Liver (tissue), 7 donors: ENCODE measurements at regions not wholly inside any gene's neighbourhood (a gene's known extent, or its start where the extent isn't known, plus 50 kb on each side); places are given as distances from the start of the nearest gene placed in this dataset.

Experiments
- DNase-seq: peaks from one replicate; pipeline ENCODE4 v3.0.0-alpha.2; 2017; ENCODE audit warnings: low spot score
- H3K27ac ChIP-seq, 2 donors: one replicate each; pipeline ENCODE4 v1.7.0; 2013; ENCODE audit warnings: inconsistent platforms in 2 of 2, low read length in 2 of 2, control low read depth in 1 of 2, low read depth in 1 of 2, mild to moderate bottlenecking in 1 of 2
- H3K27me3 ChIP-seq, 4 donors: one replicate each; pipeline versions ENCODE4 v1.6.1 to v1.7.0; 2013; ENCODE audit warnings: low read length in 3 of 4, inconsistent platforms in 1 of 4, mild to moderate bottlenecking in 1 of 4, moderate library complexity in 1 of 4; ENCODE audit not compliant: control insufficient read depth in 4 of 4, insufficient read depth in 4 of 4
- H3K36me3 ChIP-seq, 4 donors: one replicate each; pipeline versions ENCODE4 v1.6.1 to v1.7.0; 2013; ENCODE audit warnings: low read length in 3 of 4, mild to moderate bottlenecking in 3 of 4, low read depth in 1 of 4, moderate library complexity in 1 of 4; ENCODE audit not compliant: control insufficient read depth in 4 of 4, insufficient read depth in 3 of 4
- H3K4me1 ChIP-seq, 4 donors: one replicate each; pipeline versions ENCODE4 v1.6.1 to v1.7.0; 2013; ENCODE audit warnings: low read length in 3 of 4, mild to moderate bottlenecking in 3 of 4, moderate library complexity in 1 of 4; ENCODE audit not compliant: control insufficient read depth in 4 of 4, insufficient read depth in 4 of 4
- H3K4me3 ChIP-seq, 3 donors: one replicate each; pipeline versions ENCODE4 v1.6.1 to v1.7.0; 2013; ENCODE audit warnings: low read length in 3 of 3, control low read depth in 1 of 3, low read depth in 1 of 3, mild to moderate bottlenecking in 1 of 3
- H3K9ac ChIP-seq, 2 donors: one replicate each; pipeline ENCODE4 v1.7.0; 2013; ENCODE audit warnings: low read length in 2 of 2, mild to moderate bottlenecking in 2 of 2, moderate library complexity in 2 of 2, control low read depth in 1 of 2, low read depth in 1 of 2
- H3K9me3 ChIP-seq, 4 donors: one replicate each; pipeline versions ENCODE4 v1.6.1 to v1.7.0; 2013; ENCODE audit warnings: low read length in 3 of 4; ENCODE audit not compliant: control insufficient read depth in 4 of 4
- EGR1 ChIP-seq, 2 donors: IDR thresholded peaks; 2 replicates each; pipeline ENCODE4 v1.6.1; 2016 to 2018; ENCODE audit warnings: antibody characterized with exemption in 2 of 2, low read depth in 2 of 2
- FOXA2 ChIP-seq: IDR thresholded peaks from 2 replicates; pipeline ENCODE4 v1.6.1; 2016; ENCODE audit warnings: antibody characterized with exemption
- HNF4A ChIP-seq, 2 donors: conservative IDR thresholded peaks; 2 replicates each; pipeline ENCODE4 v1.6.1; 2016; ENCODE audit warnings: antibody characterized with exemption in 2 of 2, mild to moderate bottlenecking in 2 of 2
- HNF4G ChIP-seq: IDR thresholded peaks from 2 replicates; pipeline ENCODE4 v1.6.1; 2016; ENCODE audit warnings: antibody characterized with exemption
- JUND ChIP-seq, 2 donors: IDR thresholded peaks; 2 replicates each; pipeline ENCODE4 v1.6.1; 2016; ENCODE audit warnings: antibody characterized with exemption in 2 of 2
- MAX ChIP-seq: IDR thresholded peaks from 2 replicates; pipeline ENCODE4 v1.6.1; 2016; ENCODE audit warnings: antibody characterized with exemption
- NR2F2 ChIP-seq: IDR thresholded peaks from 2 replicates; pipeline ENCODE4 v1.6.1; 2016; ENCODE audit warnings: antibody characterized with exemption
- RAD21 ChIP-seq, 2 donors: IDR thresholded peaks; 2 replicates each; pipeline ENCODE4 v1.6.1; 2016; ENCODE audit warnings: antibody characterized with exemption in 2 of 2, mild to moderate bottlenecking in 2 of 2
- REST ChIP-seq: IDR thresholded peaks from 2 replicates; pipeline ENCODE4 v1.6.1; 2016; ENCODE audit warnings: antibody characterized with exemption, mild to moderate bottlenecking
- RXRA ChIP-seq, 2 donors: IDR thresholded peaks; 2 replicates each; pipeline ENCODE4 v1.6.1; 2017 to 2018; ENCODE audit warnings: antibody characterized with exemption in 2 of 2, mild to moderate bottlenecking in 1 of 2
- SP1 ChIP-seq: IDR thresholded peaks from 2 replicates; pipeline ENCODE4 v1.6.1; 2018; ENCODE audit warnings: antibody characterized with exemption, mild to moderate bottlenecking
- YY1 ChIP-seq: IDR thresholded peaks from 2 replicates; pipeline ENCODE4 v1.6.1; 2016; ENCODE audit warnings: antibody characterized with exemption, mild to moderate bottlenecking
- ZBTB33 ChIP-seq: IDR thresholded peaks from 2 replicates; pipeline ENCODE4 v1.6.1; 2016; ENCODE audit warnings: antibody characterized with exemption
- WGBS: extraction: QIAGEN DNeasy Blood & Tissue Kit; methylation state at CpG from one replicate; pipeline ENCODE4 v1.1.7; 2013; 5-methylcytosine and 5-hydroxymethylcytosine counted together
- donor health status: healthy.
- donor health status: healthy.
- donor health status: healthy.
- donor health status: healthy.

GRCh38 chr20:59463541-59463940, 140.8 kb upstream of the PHACTR3 start:
- Histone ChIP-seq H3K27me3 (peaks cover 0 to 3% (median 0%) of the 10 kb centered on the region in 4 donors), H3K4me3 (no peak overlapping the region), H3K4me1 (no peaks in the 10 kb centered on the region), H3K9me3 (peaks cover 0 to 8% (median 3%) of the 10 kb centered on the region in 4 donors), H3K9ac (no peak overlapping the region), H3K36me3 (no peaks in the 10 kb centered on the region), H3K27ac (no peak overlapping the region)
- WGBS, result 69% methylated on average over 2 of the region's 2 CpGs
- no peak for DNase-seq
- TF ChIP-seq JUND (IDR thresholded peaks at IDR 0.05) (no peak), MAX (no peak), NR2F2 (no peak), FOXA2 (no peak)

- 93% methylated on average over 16 of the region's 16 CpGs for WGBS
- TF ChIP-seq SP1 (no peak), HNF4A (conservative IDR thresholded peaks at IDR 0.05) (no peak), RXRA (IDR thresholded peaks at IDR 0.05) (no peak), ZBTB33 (no peak), HNF4G (no peak), JUND (IDR thresholded peaks at IDR 0.05) (no peak), EGR1 (IDR thresholded peaks at IDR 0.05; ENCODE audit: low read depth in 2 of 2) (no peak), MAX (no peak), YY1 (no peak), FOXA2 (no peak), REST (no peak), RAD21 (IDR thresholded peaks at IDR 0.05) (no peak)
- no peaks in the 10 kb centered on the region for H3K27me3 ChIP-seq
- no peaks in the 10 kb centered on the region for H3K9me3 ChIP-seq
- no peaks in the 10 kb centered on the region for H3K4me1 ChIP-seq
- H3K36me3 ChIP-seq, result no peaks in the 10 kb centered on the region
- H3K4me3 ChIP-seq, result no peak overlapping the region
- H3K27ac ChIP-seq, result no peak overlapping the region
- H3K9ac ChIP-seq, result no peak overlapping the region
- DNase-seq, result no peak
Observed at GRCh38 chr20:59466107-59466815, 138.1 kb upstream of the PHACTR3 start.
